Cardiac septum (tissue), 1 donor: ENCODE measurements at regions not wholly inside any gene's neighbourhood (a gene's known extent, or its start where the extent isn't known, plus 50 kb on each side); places are given as distances from the start of the nearest gene placed in this dataset.
"Not testable (repeated sequence)": the region's sequence is repeated elsewhere in the genome, so short reads cannot be mapped to it uniquely, and the experiment has no call there.

ENCODE experiments used
- DNase-seq: peaks from one replicate; pipeline ENCODE4 v3.0.0-alpha.2; 2020; ENCODE audit warnings: low spot score
- intact Hi-C: fragments of 100-400 bp; cut with DNase I; formaldehyde crosslinking; loops from one replicate; pipeline ENCODE4 v1.14.0; 2022
- donor health status: DM: no; HTN: no; CAD: no.

DNA sequence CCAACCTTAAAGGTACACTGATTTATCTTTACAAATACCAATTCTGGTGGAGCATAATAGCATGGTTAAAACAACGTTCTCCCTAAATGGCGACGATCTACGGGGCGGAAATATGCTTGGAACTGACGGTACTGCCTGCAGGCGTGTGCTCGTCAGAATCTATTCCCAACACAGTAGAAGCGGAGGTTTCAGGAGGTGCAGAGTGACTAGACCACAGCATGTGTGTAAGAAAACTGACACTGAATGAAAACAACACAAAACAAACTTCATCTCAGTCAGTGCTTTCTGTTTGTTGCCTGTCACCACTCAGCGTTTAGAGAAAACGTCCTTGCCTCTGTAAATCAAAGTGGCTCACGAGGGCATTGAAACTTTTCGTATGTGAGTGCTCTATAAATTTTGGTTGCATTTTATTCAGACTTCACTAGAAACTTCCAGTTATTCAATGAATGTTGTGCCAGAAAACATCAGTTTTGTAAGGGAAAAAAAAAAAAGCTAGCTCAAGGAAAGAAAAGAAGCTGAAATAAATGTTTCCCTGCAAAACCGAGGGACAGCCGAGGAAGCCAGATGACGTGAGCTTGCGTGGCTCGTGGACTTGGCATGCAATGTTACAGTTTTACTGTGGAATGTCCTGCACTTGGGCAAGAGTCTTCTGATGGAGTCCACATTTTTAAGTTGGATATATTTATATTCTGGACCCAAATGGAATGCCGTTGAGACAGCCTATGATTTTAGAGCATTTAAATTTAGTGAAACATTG is 210.4 kb downstream of the LAT start:
- DNase-seq = peak; percentile 14
- intact Hi-C loops = not testable (repeated sequence)

DNA sequence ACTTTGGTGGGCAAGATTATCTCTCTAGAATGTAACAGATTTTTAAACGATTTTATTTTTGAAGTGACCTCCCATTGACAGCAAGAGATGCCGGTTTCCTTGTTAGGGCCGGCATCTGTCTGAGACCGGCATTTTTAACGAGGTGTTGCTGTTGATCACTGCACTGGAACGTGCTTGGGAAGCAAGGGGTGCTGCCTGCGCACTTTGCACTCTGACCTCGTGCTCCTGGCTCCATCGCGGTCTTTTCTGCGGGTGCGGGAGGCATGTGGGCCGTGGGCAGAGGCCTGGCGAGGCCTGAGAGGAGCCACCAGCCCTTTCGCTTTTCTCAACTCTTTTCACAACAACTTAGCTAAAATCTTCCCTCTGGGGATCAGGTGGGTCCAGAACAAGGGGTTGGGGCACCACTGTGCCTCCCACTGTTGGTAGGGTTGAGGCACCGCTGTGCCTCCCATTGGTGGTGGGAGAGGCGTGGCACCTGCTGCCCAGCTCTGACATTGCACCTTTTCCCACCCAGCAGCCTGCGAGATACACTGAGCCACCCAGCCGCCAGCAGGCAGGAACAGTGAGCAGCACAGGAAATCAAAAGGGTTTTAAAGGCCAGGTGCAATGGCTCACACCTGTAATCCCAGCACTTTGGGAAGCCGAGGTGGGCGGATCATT is 209.5 kb downstream of the LAT start:
- intact Hi-C loops = not testable (repeated sequence)
- peak; percentile 9 for DNase-seq

DNA sequence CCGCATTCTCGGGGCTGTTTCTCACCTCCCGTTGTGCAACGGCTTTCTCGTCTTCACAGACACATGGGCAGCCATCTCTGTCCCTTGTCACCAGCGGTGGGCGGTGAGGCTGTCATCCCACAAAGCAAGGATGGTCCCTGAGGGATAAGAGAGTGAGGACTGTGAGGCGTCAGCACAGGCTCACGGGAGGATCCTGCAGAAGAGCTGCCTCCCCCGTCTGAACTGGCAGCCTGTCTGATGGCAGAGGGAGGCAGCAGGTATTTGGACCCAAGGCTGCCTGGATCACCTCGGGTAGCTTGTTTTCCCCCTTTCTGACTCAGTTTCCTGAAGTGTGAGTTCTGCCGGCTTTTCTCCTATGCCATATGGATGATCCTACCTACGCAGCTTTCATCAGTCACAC is 208.8 kb downstream of the LAT start:
- DNase-seq = peak; percentile 57
- intact Hi-C loops = not testable (repeated sequence)

DNA sequence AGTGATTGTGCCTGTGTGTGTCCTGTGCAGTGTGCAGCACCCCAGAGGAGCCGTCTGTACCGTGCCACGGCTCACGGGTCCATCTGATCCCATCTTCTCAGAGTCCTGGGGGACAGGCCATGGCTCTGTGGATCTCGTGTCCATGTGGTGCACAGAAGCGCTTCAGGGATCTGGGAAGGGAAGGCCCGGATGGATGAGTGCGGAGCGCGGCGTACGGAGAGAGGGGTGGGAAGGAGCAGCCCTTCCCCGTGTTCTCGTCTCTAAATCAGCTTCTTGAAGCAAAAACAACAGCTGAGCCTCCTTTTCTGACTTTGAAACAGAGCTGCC is 208.4 kb downstream of the LAT start:
- DNase-seq = peak; percentile 49
- intact Hi-C loops = not testable (repeated sequence)

- peak; percentile 49 for DNase-seq
Observed at GRCh38 chr16:29192329-29193247, 207.7 kb downstream of the LAT start.

DNA sequence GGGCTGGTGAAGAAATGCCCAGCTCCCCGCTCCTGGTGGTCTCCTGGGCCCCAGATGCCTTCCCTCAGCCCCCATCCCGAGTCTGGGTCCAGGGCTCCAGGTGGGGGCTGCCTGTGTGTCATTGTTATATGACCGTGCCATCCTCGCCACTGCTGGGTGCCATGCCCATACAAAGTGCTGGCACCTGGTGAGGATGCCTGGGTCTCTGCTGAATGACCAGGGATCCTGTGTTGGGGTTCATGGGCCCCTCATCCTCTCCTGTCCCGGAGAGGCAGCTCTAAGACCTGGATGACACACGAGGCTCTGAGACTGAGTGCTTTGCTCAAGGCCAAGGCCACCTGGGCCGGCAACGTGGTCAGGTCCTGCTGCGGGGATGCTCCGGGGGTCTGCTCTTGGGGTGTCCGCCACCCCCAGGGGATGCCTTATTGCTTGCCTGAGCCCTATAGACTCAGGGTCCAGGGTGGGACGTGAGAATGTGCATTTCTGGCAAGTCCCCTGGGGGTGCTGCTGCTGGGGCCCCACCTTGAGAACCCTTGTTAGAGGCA is 206.9 kb downstream of the LAT start:
- intact Hi-C loops = not testable (repeated sequence)

More at GRCh38 chr16:29192329-29193247, 207.7 kb downstream of the LAT start:
- intact Hi-C loops = no loop called here

DNA sequence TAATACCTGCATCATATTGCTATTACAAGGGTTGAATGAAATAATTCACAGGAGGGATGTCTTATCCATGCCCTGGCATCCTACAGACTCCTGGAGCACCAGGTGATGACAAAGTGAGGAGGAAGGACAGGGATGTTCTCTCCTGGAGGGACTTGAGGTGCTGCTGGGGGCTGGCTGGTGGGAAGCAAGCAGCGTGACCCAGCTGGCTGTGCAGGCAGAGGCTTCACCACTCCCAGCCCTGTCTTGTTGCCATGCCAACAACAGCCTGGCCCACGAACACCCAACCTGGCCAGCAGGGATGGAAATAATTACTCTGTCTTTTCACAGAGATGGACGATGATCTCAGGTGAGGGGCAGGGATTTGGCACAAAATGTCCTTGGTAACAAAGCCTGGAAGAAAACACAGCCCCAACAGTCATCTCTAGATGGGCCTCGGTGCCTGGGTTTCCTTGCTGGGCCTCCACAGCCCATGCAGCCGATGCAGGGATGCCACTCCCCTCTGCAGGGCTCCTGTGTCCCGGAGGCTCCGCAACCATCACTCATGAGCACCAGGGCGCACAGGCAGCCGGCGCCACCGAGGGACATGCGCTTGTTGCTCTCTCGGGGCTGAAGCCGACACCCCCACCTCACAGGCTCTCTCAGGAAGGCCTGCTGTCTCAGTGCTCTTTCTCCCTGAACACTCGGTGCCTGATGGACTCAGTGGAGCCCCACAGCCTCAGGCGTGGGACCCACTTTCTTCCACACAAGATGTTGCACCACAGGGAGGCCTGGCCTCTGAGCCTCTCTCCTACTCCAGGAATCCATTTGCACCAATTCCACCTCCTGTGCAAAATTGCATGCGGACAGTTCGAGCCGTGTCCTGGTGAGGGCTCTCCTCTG is 205.9 kb downstream of the LAT start:
- intact Hi-C loops, DNase-seq: not testable (repeated sequence)

More for the DNA sequence above, 206.9 kb downstream of the LAT start:
- DNase-seq = not testable (repeated sequence)

DNA sequence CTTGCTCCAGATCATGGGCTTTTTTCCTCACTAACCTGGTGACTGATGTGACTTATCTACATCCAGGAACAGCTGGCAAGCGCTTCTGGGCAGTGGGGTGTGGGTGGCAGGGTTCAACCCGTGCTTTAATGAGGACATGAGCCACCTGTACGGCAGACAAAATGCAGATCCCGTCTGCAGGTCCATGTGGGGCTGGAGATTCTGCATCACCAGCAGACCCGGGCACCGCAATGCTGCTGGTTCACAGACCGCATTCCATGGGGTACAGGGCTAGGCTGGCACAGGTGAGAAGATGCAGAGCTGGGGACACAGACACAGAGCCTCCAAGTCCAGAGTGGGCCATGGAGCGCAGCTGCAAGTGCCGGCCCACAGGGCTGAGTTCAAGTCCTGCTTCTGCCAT is 204.0 kb downstream of the LAT start:
- intact Hi-C loops, DNase-seq: not testable (repeated sequence)

GRCh38 chr16:29186306-29187220 is 201.7 kb downstream of the LAT start:
- DNase-seq, intact Hi-C loops: not testable (repeated sequence)

DNA sequence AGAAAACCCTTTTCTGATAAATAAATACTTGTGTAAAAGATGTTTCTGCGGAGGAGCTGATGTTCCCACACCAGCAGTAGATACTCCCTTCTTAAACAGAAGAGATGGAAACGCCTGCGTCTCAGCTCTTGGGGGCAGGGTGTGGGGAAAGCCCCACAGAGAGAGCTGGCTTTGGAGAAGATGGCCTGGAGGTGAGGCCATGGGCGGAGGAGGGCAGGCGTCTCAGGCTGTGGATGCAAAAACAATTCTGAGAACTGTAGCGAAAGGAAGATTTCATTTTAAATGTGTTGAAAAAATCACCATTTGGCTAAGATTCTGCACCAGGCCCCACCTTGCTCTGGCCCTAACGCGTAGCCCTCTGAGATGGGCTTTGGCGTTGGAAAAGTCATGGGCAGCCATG is 201.0 kb downstream of the LAT start:
- DNase-seq, intact Hi-C loops: not testable (repeated sequence)

DNA sequence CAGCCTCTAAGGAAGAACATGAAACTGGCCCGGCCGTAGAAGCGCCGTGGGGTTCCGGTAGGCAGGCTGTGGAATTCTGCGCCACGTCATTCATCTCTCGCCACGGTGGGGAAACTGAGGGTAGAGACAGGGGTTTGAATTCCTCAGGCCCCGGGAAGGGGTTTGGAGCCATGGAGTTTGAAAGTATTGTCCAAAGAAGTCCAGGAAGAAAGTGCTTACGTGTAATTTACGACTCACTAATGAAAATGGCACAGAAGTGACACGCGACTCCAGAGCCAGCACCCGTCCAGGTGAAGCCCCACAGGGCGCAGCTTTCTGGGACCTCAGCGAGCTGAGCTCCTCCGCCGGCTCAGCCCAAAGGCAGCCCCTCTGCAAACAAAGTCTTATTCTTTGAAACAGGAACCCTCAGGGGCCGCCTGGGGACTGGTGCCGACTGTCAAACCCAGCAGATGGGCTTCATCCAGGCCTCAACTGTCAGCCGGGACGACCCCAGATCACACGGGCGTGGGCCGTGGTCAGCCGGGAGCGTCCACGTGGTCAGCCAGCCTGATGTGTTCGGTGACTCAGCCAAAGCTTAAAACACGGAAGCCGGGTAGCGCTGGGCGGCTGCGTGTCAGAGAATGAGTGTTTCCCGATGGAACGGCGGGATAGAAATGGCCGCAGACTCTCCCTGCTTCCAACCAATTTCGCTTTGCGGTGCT is 200.0 kb downstream of the LAT start:
- intact Hi-C loops, DNase-seq: not testable (repeated sequence)

GRCh38 chr16:29182940-29183868 is 198.4 kb downstream of the LAT start:
- DNase-seq, intact Hi-C loops: not testable (repeated sequence)

DNA sequence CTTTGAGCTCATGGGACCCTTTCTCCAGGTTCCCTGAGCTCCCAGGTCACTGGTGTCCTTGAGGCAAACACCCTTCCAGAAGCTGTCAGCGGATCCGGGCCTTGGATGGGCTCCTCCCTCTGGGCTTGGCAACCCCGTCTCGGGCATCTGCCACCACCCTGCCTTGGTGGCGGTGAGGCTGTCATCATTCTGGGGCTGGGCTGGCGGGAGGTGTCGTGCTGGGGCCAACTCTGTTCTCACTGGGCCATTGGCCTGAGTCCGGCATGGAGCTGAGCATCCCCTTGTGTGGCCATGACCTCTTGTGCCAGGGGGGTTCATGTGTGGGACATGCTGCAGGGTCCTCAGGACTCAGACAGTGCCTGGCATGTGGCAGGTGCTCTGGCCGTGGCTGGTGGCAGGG is 197.6 kb downstream of the LAT start:
- no peak for DNase-seq
- intact Hi-C loops = no loop called here

DNA sequence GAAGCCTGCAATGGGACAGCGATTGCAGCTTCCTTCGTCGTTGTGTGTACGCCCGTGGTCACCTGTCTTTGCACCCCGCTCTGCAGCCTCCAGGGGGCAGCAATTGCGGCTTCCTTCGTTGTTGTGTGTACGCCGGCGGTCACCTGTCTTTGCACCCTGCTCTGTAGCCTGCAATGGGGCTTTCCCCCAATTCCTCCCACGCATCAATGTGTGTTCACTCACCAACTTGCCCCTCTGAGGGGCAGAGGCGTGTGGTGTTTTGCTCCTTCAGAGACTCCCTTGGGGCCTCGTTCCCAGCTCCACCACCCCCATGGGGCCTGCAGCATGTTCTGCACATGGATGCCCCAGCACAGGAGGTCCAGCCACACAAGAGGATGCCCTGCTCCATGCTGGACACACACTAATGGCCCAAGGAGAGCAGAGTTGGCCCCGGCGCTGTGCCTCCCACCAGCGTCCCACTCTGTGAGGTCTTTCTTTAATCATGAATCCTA is 197.1 kb downstream of the LAT start:
- not testable (repeated sequence) for DNase-seq

GRCh38 chr16:29181254-29181780 is 196.5 kb downstream of the LAT start:
- intact Hi-C loops, DNase-seq: not testable (repeated sequence)

More for the DNA sequence above, 197.1 kb downstream of the LAT start:
- intact Hi-C loops = not testable (repeated sequence)

- intact Hi-C loops, DNase-seq: not testable (repeated sequence)
Observed at GRCh38 chr16:29180206-29180600, 195.4 kb downstream of the LAT start.
